Adrenal gland (tissue), 9 donors: ENCODE measurements at regions not wholly inside any gene's neighbourhood (a gene's known extent, or its start where the extent isn't known, plus 50 kb on each side); places are given as distances from the start of the nearest gene placed in this dataset.
A peak's percentile ranks its signal among the peaks of the same experiment; 100 is the strongest.

ENCODE experiments used
- DNase-seq, 7 donors: peaks; one replicate each; pipeline ENCODE4 v3.0.0-alpha.2; 2019 to 2020
- H3K27ac ChIP-seq, 5 donors: fragments of 200-600 bp; sonication (generic) in 4 of 5; 1 replicate in 3 of 5; 2 replicates in 2 of 5; pipeline versions ENCODE4 v1.5.1 to v1.8.0; 2016 to 2020; ENCODE audit warnings: mild to moderate bottlenecking in 1 of 5
- H3K27me3 ChIP-seq: fragments of 200-600 bp; 2 replicates; pipeline ENCODE4 v1.8.0; 2021
- H3K36me3 ChIP-seq, 2 donors: fragments of 200-600 bp; replicated peaks in 1 of 2; 1 replicate in 1 of 2; 2 replicates in 1 of 2; pipeline versions ENCODE4 v1.5.1 to v1.8.0; 2018 to 2022
- H3K4me1 ChIP-seq, 2 donors: fragments of 200-600 bp; replicated peaks in 1 of 2; 1 replicate in 1 of 2; 2 replicates in 1 of 2; pipeline versions ENCODE4 v1.5.1 to v1.8.0; 2018 to 2021
- H3K4me3 ChIP-seq, 4 donors: fragments of 200-600 bp; sonication (generic) in 3 of 4; one replicate each; pipeline ENCODE4 v1.5.1; 2016 to 2018
- H3K9me3 ChIP-seq, 3 donors: fragments of 200-600 bp; sonication (generic) in 1 of 3; replicated peaks in 1 of 3; 1 replicate in 2 of 3; 2 replicates in 1 of 3; pipeline versions ENCODE4 v1.5.1 to v1.8.0; 2016 to 2021
- POLR2A ChIP-seq, 2 donors: fragments of 450-650 bp; IDR thresholded peaks; one replicate each; pipeline ENCODE4 v1.6.1; 2017; ENCODE audit warnings: antibody characterized with exemption in 2 of 2, mild to moderate bottlenecking in 2 of 2, moderate library complexity in 1 of 2
- WGBS, 4 donors: extraction: QIAGEN DNeasy Blood & Tissue Kit in 2 of 4; methylation state at CpG; one replicate each; pipeline versions ENCODE4 v1.1.5 to v1.1.7; 2013 to 2017; 5-methylcytosine and 5-hydroxymethylcytosine counted together
- intact Hi-C, 2 donors: fragments of 100-400 bp; cut with DNase I; formaldehyde crosslinking; loops; one replicate each; pipeline versions ENCODE4 v1.14.1 to v1.15.0; 2022 to 2023
- TF ChIP-seq, protein P1 (sequence below), 6 experiments: fragments of 450-650 bp in 4 of 6; fragments of 200-600 bp in 2 of 6; sonication (generic) in 1 of 6; IDR thresholded peaks; 1 replicate in 5 of 6; 2 replicates in 1 of 6; pipeline versions ENCODE4 v1.5.1 to v1.8.0; 2016 to 2021; ENCODE audit warnings: antibody characterized with exemption in 6 of 6, mild to moderate bottlenecking in 2 of 6, moderate library complexity in 1 of 6
- donor health status: healthy with polysubstance abuse.
- donor health status: Bipolar disorder and iron deficiency.
- donor health status: DM: yes; HTN: yes; CAD: no.
- donor health status: DM: no; HTN: no; CAD: no.
- donor health status: DM: no; HTN: no; CAD: no.

DNA sequence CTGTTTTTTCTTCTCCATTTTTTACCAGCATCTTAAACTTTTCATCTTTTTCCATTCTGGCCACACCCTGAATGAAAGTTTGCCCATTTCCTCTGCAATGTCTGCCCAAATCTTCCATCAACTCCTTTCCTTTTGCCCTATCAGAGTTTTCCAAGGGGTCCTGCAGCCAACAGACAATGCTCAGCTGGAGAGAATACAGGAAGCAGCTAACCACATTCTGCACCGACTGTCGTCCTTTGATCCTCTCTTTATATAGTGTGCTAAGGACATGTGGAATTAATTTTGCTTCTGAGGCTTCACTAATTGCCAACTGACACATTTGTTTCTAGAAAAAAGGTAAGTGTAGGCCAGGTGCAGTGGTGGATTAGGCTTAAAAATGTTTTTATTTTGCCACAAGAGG, 50.5 kb upstream of the DLX2 start:
- Histone ChIP-seq H3K4me3 (no peak overlapping the region), H3K9me3 (no peaks in the 10 kb centered on the region), H3K27me3 (no peaks in the 10 kb centered on the region), H3K27ac (no peak overlapping the region), H3K36me3 (no peaks in the 10 kb centered on the region), H3K4me1 (no peaks in the 10 kb centered on the region)
- intact Hi-C loops = no loop called here
- no peak for DNase-seq
- TF ChIP-seq, protein P1, sequence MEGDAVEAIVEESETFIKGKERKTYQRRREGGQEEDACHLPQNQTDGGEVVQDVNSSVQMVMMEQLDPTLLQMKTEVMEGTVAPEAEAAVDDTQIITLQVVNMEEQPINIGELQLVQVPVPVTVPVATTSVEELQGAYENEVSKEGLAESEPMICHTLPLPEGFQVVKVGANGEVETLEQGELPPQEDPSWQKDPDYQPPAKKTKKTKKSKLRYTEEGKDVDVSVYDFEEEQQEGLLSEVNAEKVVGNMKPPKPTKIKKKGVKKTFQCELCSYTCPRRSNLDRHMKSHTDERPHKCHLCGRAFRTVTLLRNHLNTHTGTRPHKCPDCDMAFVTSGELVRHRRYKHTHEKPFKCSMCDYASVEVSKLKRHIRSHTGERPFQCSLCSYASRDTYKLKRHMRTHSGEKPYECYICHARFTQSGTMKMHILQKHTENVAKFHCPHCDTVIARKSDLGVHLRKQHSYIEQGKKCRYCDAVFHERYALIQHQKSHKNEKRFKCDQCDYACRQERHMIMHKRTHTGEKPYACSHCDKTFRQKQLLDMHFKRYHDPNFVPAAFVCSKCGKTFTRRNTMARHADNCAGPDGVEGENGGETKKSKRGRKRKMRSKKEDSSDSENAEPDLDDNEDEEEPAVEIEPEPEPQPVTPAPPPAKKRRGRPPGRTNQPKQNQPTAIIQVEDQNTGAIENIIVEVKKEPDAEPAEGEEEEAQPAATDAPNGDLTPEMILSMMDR (IDR thresholded peaks at IDR 0.05) = peak in 1 of 6 experiments; percentile 11
- no peak for TF ChIP-seq POLR2A (IDR thresholded peaks at IDR 0.05)
- WGBS, 4 donors = 15 to 32% (median 21%) methylated on average over 2 of the region's 2 CpGs

DNA sequence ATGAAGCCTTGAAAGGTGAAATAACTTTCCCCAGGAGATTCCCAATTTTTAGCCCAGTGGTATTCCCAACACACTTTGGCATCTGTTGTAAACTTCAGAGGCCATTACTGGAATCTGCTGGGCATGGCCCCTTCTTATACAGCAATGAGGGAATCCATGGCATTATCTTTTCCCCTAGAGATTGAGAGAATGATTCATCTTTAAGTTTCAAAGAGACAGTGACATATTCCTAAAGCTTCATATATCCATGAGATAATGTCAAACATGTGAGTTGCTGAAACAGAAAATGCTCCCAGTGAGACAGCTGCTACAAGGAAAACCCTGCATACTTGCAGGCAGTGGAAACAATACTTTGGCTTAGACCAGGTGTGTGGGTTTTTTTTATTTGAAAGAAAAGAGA, 51.1 kb upstream of the DLX2 start:
- intact Hi-C loops = no loop called here
- Histone ChIP-seq H3K27ac (no peak overlapping the region), H3K4me1 (no peaks in the 10 kb centered on the region), H3K36me3 (no peaks in the 10 kb centered on the region), H3K9me3 (no peaks in the 10 kb centered on the region), H3K27me3 (no peaks in the 10 kb centered on the region), H3K4me3 (no peak overlapping the region)
- no peak for TF ChIP-seq POLR2A (IDR thresholded peaks at IDR 0.05)
- TF ChIP-seq, protein P1 (IDR thresholded peaks at IDR 0.05) = no peak
- DNase-seq = no peak

DNA sequence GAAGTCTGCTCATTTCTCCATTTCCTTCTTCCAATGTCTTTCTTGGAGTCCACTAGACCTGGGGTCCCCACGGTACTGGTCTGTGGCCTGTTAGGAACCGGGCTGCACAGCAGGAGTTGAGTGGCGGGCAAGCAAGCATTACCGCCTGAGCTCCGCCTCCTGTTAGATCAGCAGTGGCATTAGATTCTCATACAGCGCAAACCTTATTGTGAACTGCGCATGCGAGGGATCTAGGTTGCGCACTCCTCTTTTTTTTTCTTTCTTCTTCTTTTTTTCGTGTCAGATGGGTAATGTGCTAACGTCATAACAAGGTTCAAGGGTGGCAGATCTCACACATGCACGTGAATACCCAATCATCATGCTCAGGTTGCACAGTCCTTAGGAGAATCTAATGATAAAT, 53.1 kb upstream of the DLX2 start:
- H3K36me3 ChIP-seq = no peaks in the 10 kb centered on the region
- H3K27me3 ChIP-seq = no peaks in the 10 kb centered on the region
- no peaks in the 10 kb centered on the region for H3K4me1 ChIP-seq
- H3K27ac ChIP-seq = no peak overlapping the region
- no peak for DNase-seq
- no peak overlapping the region for H3K4me3 ChIP-seq
- WGBS, 4 donors = 71 to 83% (median 79%) methylated on average over 12 of the region's 12 CpGs
- TF ChIP-seq, protein P1 (IDR thresholded peaks at IDR 0.05) = no peak
- no peak for TF ChIP-seq POLR2A (IDR thresholded peaks at IDR 0.05)
- intact Hi-C loops = no loop called here
- peaks cover 0 to 2% (median 0%) of the 10 kb centered on the region in 3 donors for H3K9me3 ChIP-seq

DNA sequence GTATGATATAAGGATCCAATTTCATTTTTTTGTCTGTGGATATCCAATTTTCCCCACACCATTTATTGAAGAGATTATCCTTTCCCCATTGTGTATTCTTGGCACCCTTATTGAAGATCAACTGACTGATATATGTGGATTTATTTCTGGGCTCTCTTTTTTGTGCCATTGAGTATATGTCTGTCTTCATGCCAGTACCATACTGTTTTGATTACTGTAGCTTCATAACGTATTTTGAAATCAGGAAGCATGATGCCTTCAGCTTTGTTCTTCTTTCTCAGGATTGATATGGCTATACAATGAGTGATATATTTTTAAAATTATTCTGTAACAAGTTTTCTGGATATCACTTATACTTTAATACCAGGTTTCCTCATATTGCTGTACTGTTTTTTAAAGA, 58.1 kb upstream of the DLX2 start:
- intact Hi-C loops = no loop called here
- H3K4me3 ChIP-seq = no peak overlapping the region
- TF ChIP-seq, protein P1 (IDR thresholded peaks at IDR 0.05) = no peak
- TF ChIP-seq POLR2A (IDR thresholded peaks at IDR 0.05) = no peak

More for the DNA sequence above, 58.1 kb upstream of the DLX2 start:
- no peak overlapping the region for H3K27ac ChIP-seq
- WGBS, 4 donors = 74 to 92% (median 87%) methylated on average over 1 of the region's 1 CpG
- peaks cover 0 to 6% (median 0%) of the 10 kb centered on the region in 3 donors for H3K9me3 ChIP-seq
- H3K36me3 ChIP-seq = no peaks in the 10 kb centered on the region
- peaks cover 4% of the 10 kb centered on the region for H3K27me3 ChIP-seq
- no peaks in the 10 kb centered on the region for H3K4me1 ChIP-seq
- DNase-seq = no peak
